GM18508 (cell line): ENCODE measurements at regions not wholly inside any gene's neighbourhood (a gene's known extent, or its start where the extent isn't known, plus 50 kb on each side); places are given as distances from the start of the nearest gene placed in this dataset.
"Not testable (repeated sequence)": the region's sequence is repeated elsewhere in the genome, so short reads cannot be mapped to it uniquely, and the experiment has no call there.

ENCODE experiments used
- ATAC-seq: cut with Tn5 transposase; IDR thresholded peaks from one replicate; pipeline ENCODE4 v1.9.1; 2021; ENCODE audit warnings: moderate number of reproducible peaks; ENCODE audit not compliant: insufficient read depth, unreplicated experiment

DNA sequence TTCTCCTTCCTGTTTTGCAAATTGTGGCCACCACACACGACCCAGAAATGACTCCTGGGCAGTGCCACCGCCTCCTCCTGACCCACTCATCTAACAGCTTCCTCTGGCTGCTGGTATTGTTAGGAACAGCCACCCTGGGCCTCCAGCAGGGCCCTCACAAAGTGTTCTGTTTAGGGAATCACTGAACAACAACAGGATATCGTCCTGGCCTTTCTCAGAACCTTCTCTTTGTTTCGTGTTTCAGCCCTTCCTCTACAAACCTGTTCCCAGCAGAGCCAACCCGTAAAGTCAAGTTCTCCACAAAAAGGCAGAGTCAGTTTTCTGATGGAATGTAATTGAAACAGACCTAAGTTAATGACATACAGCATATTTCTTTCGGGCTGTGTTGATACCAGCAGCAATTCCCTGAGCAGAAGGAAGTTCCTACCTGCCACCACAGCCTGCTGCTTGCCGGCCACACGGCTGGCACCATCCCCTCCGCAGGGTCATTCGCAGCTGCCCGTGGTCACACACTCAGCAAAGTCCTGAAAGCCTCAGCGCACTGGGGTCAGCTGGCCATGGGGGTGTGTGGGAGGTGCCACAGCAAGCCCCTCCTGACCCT lies 91.7 kb upstream of the PITRM1 start:
- ATAC-seq, result no peak

DNA sequence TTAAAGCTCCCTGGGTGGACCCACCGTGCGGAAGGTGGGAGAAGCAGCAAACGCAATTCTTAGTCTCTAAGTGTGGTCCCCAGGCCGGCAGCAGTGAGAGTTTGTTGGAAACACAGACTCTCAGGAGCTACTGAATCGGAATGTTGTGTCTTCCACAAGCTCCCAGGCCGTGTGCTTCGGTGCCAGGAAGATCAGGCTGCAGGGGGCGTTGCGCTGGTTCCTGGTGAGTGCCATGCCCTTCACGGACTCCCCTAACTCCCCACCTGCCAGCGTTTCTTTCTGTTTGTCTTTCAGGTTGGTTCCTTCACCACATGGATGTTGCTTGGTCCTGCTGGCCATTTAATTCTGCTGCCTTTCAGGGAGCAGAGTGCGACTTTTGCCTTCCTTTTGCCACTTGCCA lies 91.2 kb upstream of the PITRM1 start:
- no peak for ATAC-seq

DNA sequence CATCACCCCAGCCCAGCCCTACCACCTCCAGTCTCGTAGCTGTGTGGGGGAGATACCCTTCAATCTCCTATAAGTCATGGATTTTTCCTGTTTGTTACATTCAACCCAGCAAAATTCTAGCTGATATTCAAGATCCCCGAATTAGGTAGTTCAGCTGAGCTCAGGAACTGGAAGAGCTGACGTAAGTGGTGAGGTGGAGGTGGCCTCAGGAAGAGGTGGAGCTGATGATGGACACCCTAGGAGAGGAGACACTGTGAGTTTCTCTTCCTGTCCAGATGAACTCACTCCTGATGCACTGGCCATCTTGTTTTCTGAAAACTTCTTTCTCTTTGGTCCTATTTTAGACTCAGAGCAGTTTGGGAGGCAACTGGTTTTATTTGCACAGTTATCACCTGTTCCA lies 90.5 kb upstream of the PITRM1 start:
- no peak for ATAC-seq

DNA sequence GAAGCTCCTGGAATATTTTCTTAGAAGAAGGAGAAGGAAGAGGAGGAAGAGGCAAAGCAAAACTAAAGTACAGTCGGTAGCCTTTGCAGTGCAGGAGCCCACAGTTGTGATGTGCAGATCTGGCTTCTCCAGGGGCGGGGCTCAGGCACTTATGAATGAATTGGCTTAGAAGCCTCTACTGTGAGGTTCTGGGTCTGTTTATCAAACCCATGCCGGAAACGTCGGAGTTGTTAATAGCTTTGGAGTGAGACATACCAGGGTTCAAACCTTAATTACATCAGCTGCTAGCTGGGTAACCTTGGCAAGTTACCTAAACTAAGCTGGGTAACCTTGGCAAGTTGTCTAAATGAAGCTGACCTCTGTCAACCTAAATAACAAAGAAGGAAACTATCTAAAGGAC lies 89.3 kb upstream of the PITRM1 start:
- ATAC-seq, result no peak

DNA sequence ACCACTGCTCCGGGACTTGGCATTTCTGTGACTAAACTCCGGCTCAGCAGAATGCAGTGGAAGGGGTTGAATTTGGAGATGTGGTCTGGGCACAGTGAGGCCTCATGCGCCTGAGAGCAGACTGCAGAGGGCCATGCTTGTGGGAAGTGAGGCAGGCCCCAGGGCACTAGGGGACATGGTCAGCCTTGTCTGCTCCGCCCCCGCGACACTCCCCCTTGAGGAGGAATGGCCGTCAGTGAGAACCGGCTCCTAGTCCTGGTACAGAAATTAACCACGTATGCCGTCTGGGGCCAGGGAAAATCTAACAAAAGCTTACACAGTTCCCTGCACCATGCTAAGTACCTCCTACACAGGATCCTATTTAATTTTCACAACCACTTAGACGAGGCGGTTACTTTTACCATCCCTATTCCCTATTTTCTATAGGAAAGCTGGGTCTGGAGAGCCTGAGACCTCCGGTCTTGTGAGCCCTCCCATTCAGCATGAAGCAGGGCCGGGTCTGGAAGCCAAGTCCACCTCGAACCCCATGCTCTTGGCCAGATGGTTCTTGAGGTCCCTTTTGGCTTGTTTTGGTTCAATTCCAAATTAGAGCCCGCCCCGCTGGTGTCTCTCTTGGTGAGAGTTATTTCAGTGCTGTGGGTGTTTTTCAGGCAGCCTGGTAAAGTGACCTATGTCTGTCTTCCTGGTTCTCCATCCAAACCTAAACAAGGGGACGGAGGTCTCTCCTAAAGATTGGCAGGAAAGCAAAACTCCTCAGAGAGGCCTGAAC lies 87.7 kb upstream of the PITRM1 start:
- no peak for ATAC-seq

DNA sequence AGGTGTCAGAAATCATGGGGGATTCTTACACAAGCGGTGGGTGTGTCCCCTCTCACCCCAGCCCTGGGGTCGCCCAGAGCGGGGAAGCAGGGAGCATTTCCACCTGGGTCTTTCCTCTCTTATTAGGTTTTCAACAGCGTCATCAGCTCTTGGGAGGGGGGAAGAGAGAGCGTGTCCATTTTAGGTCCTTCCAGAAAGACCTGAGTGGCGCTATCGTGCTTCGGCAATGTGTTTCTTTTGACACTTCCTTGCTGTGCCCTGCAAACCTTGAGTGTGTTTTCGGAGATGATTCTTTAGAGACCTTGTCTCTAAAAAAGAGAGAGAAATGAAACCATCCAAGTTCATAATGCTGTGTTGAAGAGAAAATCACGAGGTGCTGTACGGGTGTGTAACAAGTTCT lies 86.9 kb upstream of the PITRM1 start:
- no peak for ATAC-seq

DNA sequence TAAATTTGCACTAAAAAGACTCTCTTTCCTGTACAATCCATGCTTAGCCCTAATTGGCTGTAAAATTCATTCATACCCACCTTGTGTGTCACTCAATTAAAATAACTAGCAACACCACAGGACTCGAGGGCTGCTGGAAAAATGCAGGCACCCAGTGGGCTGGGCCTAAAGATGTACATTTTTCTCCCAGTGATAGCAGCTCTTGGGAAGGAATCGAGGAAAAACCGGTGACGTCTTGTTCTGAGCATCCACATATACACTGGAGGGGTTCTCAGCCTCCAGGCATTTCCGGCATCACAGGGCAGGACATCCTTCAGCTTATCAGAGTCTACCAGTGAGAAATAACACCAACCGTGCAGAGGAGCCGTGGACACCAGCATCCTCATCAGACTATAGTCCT lies 85.8 kb upstream of the PITRM1 start:
- no peak for ATAC-seq

DNA sequence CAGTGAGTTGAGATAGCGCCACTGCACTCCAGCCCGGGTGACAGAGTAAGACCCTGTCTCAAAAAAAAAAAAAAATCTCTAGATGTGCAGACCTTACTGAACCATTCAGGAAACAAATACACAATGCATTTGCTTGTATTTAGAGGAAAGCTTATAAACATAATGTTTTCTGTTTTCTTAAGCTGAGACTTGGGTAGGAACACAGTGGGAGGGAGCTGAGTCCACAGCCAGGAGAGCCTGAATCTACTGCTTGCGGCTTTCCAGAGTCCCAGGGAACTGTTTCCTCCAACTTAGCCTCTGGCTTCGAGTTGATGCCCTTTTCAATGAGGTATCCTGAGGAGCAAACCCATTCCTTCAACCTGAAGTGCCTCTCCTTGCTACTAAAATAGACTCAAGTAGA lies 83.0 kb upstream of the PITRM1 start:
- ATAC-seq, result no peak

DNA sequence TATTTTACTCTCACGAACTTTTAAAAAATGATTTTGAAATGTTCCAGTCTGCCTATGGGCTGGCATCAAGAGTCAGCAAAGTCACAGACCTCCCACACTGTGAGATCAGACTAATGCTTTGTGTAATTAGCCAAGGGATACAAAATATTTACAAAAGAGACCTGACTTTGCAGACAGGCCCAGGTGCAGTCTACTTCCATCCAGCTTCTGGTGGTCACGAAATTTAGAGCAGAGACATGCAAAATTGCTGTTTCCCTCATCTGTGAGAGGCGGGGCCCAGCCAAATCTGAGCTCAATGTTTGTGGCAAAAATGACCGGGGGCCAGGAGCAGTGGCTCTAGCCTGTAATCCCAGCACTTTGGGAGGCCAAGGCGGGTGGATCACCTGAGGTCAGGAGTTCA lies 82.5 kb upstream of the PITRM1 start:
- ATAC-seq, result no peak

DNA sequence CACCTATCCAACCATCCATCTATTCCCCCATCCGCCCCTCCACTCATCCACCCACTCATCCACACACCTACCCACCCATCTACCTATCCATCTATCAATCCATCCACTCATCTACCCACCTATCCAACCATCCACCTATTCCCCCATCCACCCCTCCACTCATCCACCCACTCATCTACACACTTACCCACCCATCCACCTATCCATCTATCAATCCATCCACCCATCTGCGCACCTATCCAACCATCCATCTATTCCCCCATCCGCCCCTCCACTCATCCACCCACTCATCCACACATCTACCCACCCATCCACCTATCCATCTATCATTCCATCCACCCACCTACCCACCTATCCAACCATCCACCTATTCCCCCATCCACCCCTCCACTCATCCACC lies 81.4 kb upstream of the PITRM1 start:
- not testable (repeated sequence) for ATAC-seq

DNA sequence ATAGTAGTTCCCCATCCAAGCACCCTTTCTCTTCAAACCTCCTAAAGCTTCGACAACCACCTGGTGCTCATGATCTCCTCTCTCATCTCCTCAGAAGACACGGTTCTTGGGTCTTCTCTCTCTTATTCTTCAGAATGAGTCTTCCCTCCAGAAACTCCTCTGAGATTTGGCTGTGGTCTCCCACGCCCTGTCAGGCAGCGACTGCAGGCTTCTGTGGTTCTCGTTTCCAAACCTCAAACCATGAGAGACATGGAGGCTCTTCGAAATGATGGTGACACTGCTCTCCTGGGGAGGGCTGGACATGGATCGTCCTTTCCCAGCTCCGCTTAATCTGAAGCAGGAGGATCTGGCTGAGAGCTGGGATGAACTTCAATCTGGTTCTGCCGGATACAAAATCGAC lies 78.6 kb upstream of the PITRM1 start:
- no peak for ATAC-seq

DNA sequence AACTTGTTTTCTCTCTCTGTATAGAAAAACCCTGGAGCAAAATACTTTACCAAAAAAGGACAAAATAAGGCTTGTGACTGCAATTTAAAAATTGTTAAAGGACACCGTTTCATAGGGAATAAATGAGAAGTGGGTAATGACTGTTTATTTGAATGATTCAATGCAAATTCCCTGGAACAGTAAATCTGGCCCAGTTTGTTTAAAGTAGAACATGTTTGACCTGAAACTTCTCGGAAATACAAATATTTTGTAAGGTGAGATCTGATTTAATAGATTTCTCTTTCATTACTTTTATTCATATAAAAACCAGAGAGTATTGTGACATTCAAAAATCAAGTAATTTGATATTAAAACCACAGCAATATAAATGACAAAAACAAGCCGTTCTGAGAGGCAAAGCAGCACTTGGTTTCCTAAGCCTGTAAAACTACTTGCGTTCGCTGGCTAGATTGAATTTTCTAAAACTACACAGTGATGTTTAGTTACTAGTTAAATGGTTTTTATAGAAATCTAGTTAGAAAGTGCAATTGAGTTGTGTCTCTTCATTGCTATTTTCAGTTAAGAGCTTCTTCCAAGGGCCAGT lies 76.8 kb upstream of the PITRM1 start:
- ATAC-seq, result no peak

DNA sequence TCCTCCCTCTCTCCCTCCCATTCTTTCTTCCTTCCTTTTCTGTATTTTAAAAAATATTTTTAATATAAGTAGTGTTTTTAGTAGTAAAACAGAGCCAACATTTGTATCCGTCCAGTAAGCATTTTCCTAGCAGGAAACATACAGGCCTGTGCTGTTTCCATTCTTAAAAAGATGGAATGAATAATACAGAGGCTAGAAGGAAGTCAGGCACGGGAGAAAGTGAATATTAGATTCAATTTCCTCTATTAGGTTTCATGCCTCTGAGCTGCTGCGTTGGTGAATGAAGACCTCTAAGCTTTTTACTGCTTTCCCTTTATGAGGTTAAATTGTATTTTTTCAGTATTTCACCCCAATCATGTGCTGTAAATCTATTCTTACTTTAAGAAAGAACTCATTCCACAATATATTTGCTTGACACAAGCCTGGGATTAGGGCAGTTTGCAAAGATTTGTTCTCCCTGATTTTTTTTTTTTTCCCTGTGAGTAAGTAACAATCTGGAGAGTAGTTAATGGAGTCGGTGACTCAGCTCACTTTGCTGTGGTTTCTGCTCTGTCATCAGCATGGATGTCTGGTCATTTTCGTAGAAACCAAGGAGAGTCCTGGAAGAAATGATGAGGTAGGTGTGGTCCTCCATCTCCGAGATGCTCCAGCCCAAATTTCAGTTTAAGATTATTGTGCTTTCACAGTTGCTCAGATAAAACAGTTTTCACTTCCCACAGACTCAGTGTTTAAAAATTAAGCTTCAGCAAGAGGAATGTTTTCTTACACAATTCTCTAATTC lies 76.1 kb upstream of the PITRM1 start:
- no peak for ATAC-seq

DNA sequence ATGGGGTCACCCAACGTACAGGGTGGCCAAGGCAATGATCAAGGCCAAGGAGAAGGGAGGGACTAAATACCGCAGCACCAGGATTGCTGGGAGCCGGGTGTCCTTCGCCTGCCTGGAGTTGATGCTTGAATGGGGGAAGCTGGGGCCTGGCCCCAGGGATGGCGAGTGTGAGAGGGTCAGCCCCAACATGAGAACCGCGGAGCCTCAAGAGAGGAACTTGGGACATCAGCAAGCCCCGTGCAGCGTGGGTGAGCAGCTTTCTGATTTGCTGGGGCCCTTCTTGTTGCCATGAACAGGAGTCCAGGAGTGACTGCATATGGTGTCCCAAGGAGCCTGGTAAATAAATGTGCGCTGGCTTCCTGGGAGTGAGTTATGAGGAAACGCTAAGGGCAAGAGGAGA lies 72.8 kb upstream of the PITRM1 start:
- ATAC-seq, result no peak

DNA sequence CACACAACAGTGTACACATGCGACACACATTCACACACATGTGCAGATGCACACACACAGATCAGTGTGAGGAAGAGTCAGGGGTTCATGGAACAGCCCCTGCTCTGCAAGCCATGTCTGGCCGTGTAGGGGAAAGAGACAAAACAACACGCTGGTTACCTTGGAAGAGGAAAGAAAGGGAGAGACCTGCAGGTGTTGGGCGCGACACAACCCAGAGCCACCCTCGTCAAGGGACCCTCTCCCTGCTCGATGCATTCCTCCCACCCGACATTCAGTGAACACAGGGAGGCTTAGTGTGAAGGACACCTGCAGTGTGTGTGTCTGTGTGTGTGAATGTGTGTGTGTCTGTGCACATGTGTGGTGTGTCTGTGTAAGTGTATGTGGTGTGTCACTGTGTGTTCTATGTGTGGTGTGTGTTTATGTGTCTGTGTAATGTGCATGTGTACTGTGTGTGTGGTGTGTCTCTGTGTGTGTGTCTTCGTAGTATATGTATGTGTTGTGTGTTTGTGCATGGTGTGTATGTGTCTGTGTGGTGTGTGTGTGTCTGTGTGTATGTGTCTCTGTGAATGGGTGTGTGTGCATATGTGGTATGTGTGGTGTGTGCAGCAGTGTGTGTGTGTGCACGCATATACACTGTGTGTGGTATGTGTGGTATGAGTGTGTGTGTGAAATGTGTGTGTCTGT lies 69.5 kb upstream of the PITRM1 start:
- ATAC-seq, result no peak

DNA sequence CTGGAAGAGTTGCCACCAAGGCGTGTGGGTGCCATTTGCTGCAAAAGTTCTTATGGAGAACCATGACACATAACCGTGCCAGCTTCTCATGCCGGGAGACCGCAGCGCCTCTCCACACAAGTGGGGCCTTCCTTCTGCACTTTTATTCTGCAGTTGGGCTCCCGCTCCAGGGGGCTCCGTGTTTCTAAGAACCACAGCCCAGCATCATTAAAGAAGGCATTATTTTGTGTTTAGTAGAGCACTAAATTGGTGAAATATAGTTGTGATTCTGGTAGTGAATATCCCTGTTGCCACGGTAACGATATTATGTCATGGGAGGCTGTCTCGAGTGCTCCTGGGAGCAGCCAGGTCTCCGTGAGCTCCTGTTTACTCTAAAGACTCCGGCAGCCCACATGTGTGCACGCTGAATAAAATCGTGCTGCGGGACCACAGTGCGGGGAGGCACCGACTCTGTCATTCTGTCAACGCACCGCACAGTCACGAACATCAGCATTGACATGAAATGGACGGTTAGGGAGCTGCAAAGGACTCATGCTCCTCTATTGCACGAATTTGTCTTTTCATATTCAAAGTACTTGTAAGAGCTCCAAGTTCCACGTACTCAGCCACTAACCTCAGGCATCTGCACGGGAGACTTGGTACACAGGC lies 68.8 kb upstream of the PITRM1 start:
- no peak for ATAC-seq

DNA sequence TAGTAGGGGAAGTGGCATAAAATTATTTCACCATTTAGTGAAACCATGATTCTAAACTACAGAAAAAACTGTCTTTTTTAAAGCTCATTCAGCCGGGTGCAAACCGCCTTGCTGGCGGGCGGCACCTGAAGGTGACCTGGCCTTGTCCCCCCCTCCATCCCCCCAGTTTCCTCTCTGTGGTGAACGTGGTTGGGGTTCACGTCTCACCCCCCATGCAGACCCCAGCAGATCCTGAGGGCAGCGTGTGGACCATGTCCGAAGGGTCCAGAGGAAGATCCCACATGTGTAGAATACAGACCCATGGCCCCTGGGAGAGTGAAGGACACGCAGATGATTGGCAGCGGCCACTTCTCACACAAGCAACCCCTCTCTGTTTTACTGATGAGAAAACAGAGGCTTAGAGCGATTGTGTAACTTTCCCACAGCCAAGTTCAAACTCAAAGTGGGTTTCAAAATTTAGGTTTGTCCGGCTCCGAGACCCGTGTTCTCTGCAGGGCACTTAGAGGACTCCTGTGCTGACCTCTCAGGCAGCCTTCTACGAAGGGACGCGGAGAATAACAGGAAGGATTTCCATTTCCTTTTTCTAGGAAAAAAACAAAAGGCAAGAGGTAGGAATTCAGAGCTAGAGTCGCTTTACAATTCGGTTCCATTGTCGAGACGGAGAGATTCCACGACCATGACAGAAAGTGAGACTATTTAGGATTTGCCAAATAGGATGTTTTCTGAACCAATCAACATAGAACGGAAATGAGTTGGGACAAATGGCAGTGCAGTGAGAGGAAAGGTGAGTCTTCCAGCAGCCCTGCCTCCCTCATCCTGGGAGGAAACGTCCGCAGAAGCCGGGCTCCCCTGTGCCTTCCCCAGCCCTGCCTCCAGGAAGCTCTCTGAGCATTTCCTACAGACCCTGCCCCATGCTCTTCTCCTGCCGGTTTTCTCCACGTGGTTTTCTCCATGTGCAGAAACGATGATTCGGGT lies 67.6 kb upstream of the PITRM1 start:
- no peak for ATAC-seq

DNA sequence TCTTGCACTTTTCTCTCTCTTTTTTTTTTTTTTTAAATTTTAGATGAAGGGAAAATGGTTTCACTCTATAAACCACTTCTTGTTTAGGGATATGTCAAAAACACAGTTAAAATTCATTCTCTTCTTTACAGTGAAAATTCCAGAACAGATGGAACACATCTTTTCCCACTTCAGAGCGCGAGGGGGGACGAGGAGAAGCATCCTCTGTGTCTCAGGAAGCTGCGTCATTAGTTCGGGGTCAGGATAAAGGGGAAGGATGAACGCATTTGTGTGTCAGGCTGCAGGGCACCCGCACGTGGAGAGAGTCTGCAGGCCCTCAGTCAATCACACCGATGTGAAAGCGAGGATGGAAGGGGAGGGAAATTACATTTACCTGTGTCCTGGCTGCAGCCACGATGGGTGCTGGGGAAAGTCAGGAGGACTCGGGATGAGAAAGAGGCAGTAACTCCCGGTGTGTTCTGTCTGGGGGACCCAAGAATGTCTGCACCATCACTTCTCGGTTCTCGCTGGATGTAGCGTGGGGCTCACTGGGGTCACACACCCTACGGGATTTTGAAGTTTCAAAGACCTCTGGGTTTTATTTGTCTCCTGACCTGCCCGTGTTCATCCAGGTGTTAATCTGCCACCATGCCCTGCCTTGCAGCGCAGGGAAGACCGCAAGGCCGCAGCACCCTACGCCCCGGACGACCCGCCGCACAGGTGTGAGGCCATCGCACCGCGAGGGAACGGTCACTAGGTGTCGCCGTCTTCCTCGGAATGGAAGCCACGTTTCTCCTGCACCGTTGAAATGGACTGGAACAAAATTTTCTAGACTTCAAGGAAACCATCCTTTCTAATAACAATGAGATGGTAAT lies 66.7 kb upstream of the PITRM1 start:
- no peak for ATAC-seq
